ENCODE measurements at regions not wholly inside any gene's neighbourhood (a gene's known extent, or its start where the extent isn't known, plus 50 kb on each side); places are given as distances from the start of the nearest gene placed in this dataset.

DNA sequence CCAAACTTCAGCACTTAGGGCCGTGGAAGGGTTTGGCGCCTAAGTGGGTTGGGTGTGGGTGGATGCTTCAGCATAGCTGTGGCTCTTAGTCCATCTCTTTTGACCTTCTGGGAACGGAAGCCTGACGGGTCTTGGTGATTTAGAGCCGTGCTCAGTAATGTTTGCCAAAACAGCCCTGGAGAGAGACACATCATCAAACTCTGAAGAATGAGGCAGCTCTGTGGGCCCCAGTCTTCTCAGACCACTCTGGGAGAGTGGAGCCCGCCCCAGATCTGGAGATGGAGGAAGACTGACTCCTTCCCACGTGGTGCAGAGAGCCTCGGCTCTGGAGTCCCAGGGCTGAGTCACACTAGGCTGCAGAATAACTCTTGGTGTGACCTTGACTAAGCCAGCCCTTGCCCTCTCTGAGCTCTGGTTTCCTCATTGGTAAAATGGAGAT, 168.9 kb downstream of the C11orf91 start:
- TF ChIP-seq, protein P1, sequence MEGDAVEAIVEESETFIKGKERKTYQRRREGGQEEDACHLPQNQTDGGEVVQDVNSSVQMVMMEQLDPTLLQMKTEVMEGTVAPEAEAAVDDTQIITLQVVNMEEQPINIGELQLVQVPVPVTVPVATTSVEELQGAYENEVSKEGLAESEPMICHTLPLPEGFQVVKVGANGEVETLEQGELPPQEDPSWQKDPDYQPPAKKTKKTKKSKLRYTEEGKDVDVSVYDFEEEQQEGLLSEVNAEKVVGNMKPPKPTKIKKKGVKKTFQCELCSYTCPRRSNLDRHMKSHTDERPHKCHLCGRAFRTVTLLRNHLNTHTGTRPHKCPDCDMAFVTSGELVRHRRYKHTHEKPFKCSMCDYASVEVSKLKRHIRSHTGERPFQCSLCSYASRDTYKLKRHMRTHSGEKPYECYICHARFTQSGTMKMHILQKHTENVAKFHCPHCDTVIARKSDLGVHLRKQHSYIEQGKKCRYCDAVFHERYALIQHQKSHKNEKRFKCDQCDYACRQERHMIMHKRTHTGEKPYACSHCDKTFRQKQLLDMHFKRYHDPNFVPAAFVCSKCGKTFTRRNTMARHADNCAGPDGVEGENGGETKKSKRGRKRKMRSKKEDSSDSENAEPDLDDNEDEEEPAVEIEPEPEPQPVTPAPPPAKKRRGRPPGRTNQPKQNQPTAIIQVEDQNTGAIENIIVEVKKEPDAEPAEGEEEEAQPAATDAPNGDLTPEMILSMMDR (IDR thresholded peaks at IDR 0.05) = no peak
- TF ChIP-seq POLR2A (IDR thresholded peaks at IDR 0.05) = no peak
- no peak for TF ChIP-seq POLR2AphosphoS5 (IDR thresholded peaks at IDR 0.05)
